ENCODE measurements at regions not wholly inside any gene's neighbourhood (a gene's known extent, or its start where the extent isn't known, plus 50 kb on each side); places are given as distances from the start of the nearest gene placed in this dataset.

GRCh38 chr4:165794834-165795233 is 78.2 kb upstream of the TLL1 start:
- Mint-ChIP-seq H3K9me3 (peaks cover 0 to 7% (median 2%) of the 10 kb centered on the region in 7 donors), H3K27ac (no peak overlapping the region), H3K4me3 (no peak overlapping the region), H3K4me1 (no peaks in the 10 kb centered on the region), H3K27me3 (ENCODE audit: low read depth in 3 of 3) (no peaks in the 10 kb centered on the region), H3K36me3 (no peaks in the 10 kb centered on the region)
- no peaks in the 10 kb centered on the region for H4K20me1 ChIP-seq (ENCODE audit: insufficient read depth, low read length)
- H3K79me2 ChIP-seq (ENCODE audit: insufficient read depth, low read length), result no peaks in the 10 kb centered on the region
- H3K9ac ChIP-seq (ENCODE audit: insufficient read depth, low read length, poor library complexity, severe bottlenecking), result no peak overlapping the region
- TF ChIP-seq CTCF (IDR thresholded peaks at IDR 0.05), result no peak
- H3K4me2 ChIP-seq (replicated peaks; ENCODE audit: extremely low read depth, low read length, poor library complexity, severe bottlenecking), result no peak overlapping the region
- no peaks in the 10 kb centered on the region for H3K36me3 ChIP-seq (replicated peaks in 1 of 2; ENCODE audit: control insufficient read depth in 1 of 2, insufficient read depth in 2 of 2, low read length in 2 of 2)
- H3K27me3 ChIP-seq (ENCODE audit: control insufficient read depth in 2 of 2, insufficient read depth in 2 of 2, low read length in 2 of 2), result no peaks in the 10 kb centered on the region
- peaks cover 5 to 13% of the 10 kb centered on the region in 2 donors for H3K9me3 ChIP-seq (replicated peaks in 1 of 2; ENCODE audit: control insufficient read depth in 1 of 2, insufficient read depth in 1 of 2, low read length in 2 of 2)
- H3K4me3 ChIP-seq (replicated peaks in 1 of 3; ENCODE audit: low read depth in 2 of 3, low read length in 3 of 3), result no peak overlapping the region
- no peak for DNase-seq
- H2AFZ ChIP-seq (ENCODE audit: insufficient read depth, low read depth, low read length, poor library complexity, severe bottlenecking), result no peak overlapping the region
- no peak overlapping the region for H3K27ac ChIP-seq (ENCODE audit: low read depth in 1 of 2, low read length in 2 of 2)
- no peaks in the 10 kb centered on the region for H3K4me1 ChIP-seq (ENCODE audit: control insufficient read depth in 1 of 2, insufficient read depth in 2 of 2, low read length in 2 of 2)
- intact Hi-C loops (cut with micrococcal nuclease), result no loop called here

- intact Hi-C loops (cut with micrococcal nuclease), result no loop called here
- no peak overlapping the region for H3K27ac ChIP-seq (ENCODE audit: low read depth in 1 of 2, low read length in 2 of 2)
- H3K9ac ChIP-seq (ENCODE audit: insufficient read depth, low read length, poor library complexity, severe bottlenecking), result no peak overlapping the region
- Mint-ChIP-seq H3K27me3 (ENCODE audit: low read depth in 3 of 3) (no peaks in the 10 kb centered on the region), H3K27ac (no peak overlapping the region), H3K4me1 (no peaks in the 10 kb centered on the region), H3K9me3 (peaks cover 0 to 7% (median 1%) of the 10 kb centered on the region in 7 donors), H3K36me3 (no peaks in the 10 kb centered on the region), H3K4me3 (no peak overlapping the region)
- H3K79me2 ChIP-seq (ENCODE audit: insufficient read depth, low read length), result no peaks in the 10 kb centered on the region
- DNase-seq, result no peak
- no peak for TF ChIP-seq CTCF (IDR thresholded peaks at IDR 0.05)
- no peaks in the 10 kb centered on the region for H3K36me3 ChIP-seq (replicated peaks in 1 of 2; ENCODE audit: control insufficient read depth in 1 of 2, insufficient read depth in 2 of 2, low read length in 2 of 2)
- H2AFZ ChIP-seq (ENCODE audit: insufficient read depth, low read depth, low read length, poor library complexity, severe bottlenecking), result no peak overlapping the region
- H3K27me3 ChIP-seq (ENCODE audit: control insufficient read depth in 2 of 2, insufficient read depth in 2 of 2, low read length in 2 of 2), result no peaks in the 10 kb centered on the region
- H3K4me3 ChIP-seq (replicated peaks in 1 of 3; ENCODE audit: low read depth in 2 of 3, low read length in 3 of 3), result no peak overlapping the region
- H3K4me2 ChIP-seq (replicated peaks; ENCODE audit: extremely low read depth, low read length, poor library complexity, severe bottlenecking), result no peak overlapping the region
- H4K20me1 ChIP-seq (ENCODE audit: insufficient read depth, low read length), result no peaks in the 10 kb centered on the region
- no peaks in the 10 kb centered on the region for H3K4me1 ChIP-seq (ENCODE audit: control insufficient read depth in 1 of 2, insufficient read depth in 2 of 2, low read length in 2 of 2)
- WGBS (ENCODE audit: insufficient coverage), result 96% methylated on average over 28 of the region's 28 CpGs
- H3K9me3 ChIP-seq (replicated peaks in 1 of 2; ENCODE audit: control insufficient read depth in 1 of 2, insufficient read depth in 1 of 2, low read length in 2 of 2), result peaks cover 5 to 10% of the 10 kb centered on the region in 2 donors
Measured at GRCh38 chr4:165799384-165799815, 73.6 kb upstream of the TLL1 start.

All from CD14-positive monocyte (primary cell).